Glomerular endothelial cell (primary cell): ENCODE measurements at regions not wholly inside any gene's neighbourhood (a gene's known extent, or its start where the extent isn't known, plus 50 kb on each side); places are given as distances from the start of the nearest gene placed in this dataset.
"Not testable (repeated sequence)": the region's sequence is repeated elsewhere in the genome, so short reads cannot be mapped to it uniquely, and the experiment has no call there.

Source experiments
- DNase-seq: peaks from one replicate; pipeline ENCODE4 v3.0.0-alpha.2; 2011; ENCODE audit warnings: low read depth, low spot score; ENCODE audit errors: extremely low read depth

- DNase-seq = not testable (repeated sequence)
These were observed 172.2 kb upstream of the KCTD7 start for GRCh38 chr7:66456431-66456830.

- DNase-seq = not testable (repeated sequence)
These were observed 169.7 kb upstream of the KCTD7 start for GRCh38 chr7:66458991-66459390.

- not testable (repeated sequence) for DNase-seq
These were observed 168.8 kb upstream of the KCTD7 start for GRCh38 chr7:66459783-66460413.

- no peak for DNase-seq
These were observed 167.7 kb upstream of the KCTD7 start for GRCh38 chr7:66460921-66461361.

- DNase-seq = not testable (repeated sequence)
These were observed 167.3 kb upstream of the KCTD7 start for GRCh38 chr7:66461397-66461796.

GRCh38 chr7:66462831-66463230, 165.8 kb upstream of the KCTD7 start:
- not testable (repeated sequence) for DNase-seq

- no peak for DNase-seq
These were observed 164.6 kb upstream of the KCTD7 start for GRCh38 chr7:66464059-66464458.

GRCh38 chr7:66466081-66466600, 162.5 kb upstream of the KCTD7 start:
- DNase-seq = no peak

GRCh38 chr7:66467887-66468286, 160.8 kb upstream of the KCTD7 start:
- no peak for DNase-seq

- DNase-seq = not testable (repeated sequence)
These were observed 155.6 kb upstream of the KCTD7 start for GRCh38 chr7:66473064-66473463.

GRCh38 chr7:66474441-66474840, 154.2 kb upstream of the KCTD7 start:
- DNase-seq = no peak

GRCh38 chr7:66476056-66476455, 152.6 kb upstream of the KCTD7 start:
- not testable (repeated sequence) for DNase-seq

- not testable (repeated sequence) for DNase-seq
These were observed 150.8 kb upstream of the KCTD7 start for GRCh38 chr7:66477822-66478397.

- not testable (repeated sequence) for DNase-seq
These were observed 147.5 kb upstream of the KCTD7 start for GRCh38 chr7:66481229-66481628.

- not testable (repeated sequence) for DNase-seq
These were observed 139.6 kb upstream of the KCTD7 start for GRCh38 chr7:66489065-66489464.

GRCh38 chr7:66489741-66490140, 138.9 kb upstream of the KCTD7 start:
- not testable (repeated sequence) for DNase-seq

- DNase-seq = not testable (repeated sequence)
These were observed 137.7 kb upstream of the KCTD7 start for GRCh38 chr7:66490979-66491378.

GRCh38 chr7:66492405-66492804, 136.3 kb upstream of the KCTD7 start:
- DNase-seq = not testable (repeated sequence)

- DNase-seq = peak; percentile 80
These were observed 135.2 kb upstream of the KCTD7 start for GRCh38 chr7:66493235-66494205.

- no peak for DNase-seq
These were observed 131.3 kb upstream of the KCTD7 start for GRCh38 chr7:66497346-66497745.

- no peak for DNase-seq
These were observed 128.6 kb upstream of the KCTD7 start for GRCh38 chr7:66500087-66500486.
